AG04449 (cell line): ENCODE measurements at regions not wholly inside any gene's neighbourhood (a gene's known extent, or its start where the extent isn't known, plus 50 kb on each side); places are given as distances from the start of the nearest gene placed in this dataset.

ENCODE experiments used
- CTCF ChIA-PET: fragments of 350-600 bp; formaldehyde crosslinking; extraction: SDS; loops from one replicate; lab custom pipeline; 2021; ENCODE audit warnings: antibody characterized with exemption; lab: Yijun Ruan, JAX
- POLR2A ChIA-PET: fragments of 400-600, 350-600 bp; formaldehyde crosslinking; extraction: SDS; loops from one replicate; lab custom pipeline; 2020; ENCODE audit warnings: antibody characterized with exemption, inconsistent platforms; lab: Yijun Ruan, JAX
- DNase-seq: peaks from one replicate; pipeline ENCODE4 v3.0.0-alpha.2; 2010; ENCODE audit warnings: low read depth, low spot score
- H3K4me3 ChIP-seq: 2 replicates; pipeline ENCODE4 v1.5.1; 2011; ENCODE audit warnings: low read depth, mild to moderate bottlenecking, control low read depth, low read length
- CTCF ChIP-seq: IDR thresholded peaks from one replicate; pipeline ENCODE4 v1.5.1; 2011; ENCODE audit warnings: mild to moderate bottlenecking, moderate library complexity, low read length, control low read depth, inconsistent platforms; ENCODE audit not compliant: insufficient read depth; ENCODE audit errors: missing control alignments

- DNase-seq: no peak
- no peak for TF ChIP-seq CTCF
- ChIA-PET POLR2A (no interaction called here), CTCF (no interaction called here)
- no peak overlapping the region for H3K4me3 ChIP-seq
Observed at GRCh38 chr11:115901069-115901468, 396.9 kb upstream of the CADM1 start.

- ChIA-PET CTCF (no interaction called here), POLR2A (no interaction called here)
- H3K4me3 ChIP-seq: no peak overlapping the region
- no peak for DNase-seq
- TF ChIP-seq CTCF: no peak
Observed at GRCh38 chr11:115900111-115900510, 395.9 kb upstream of the CADM1 start.

GRCh38 chr11:115897707-115898106 is 393.5 kb upstream of the CADM1 start:
- CTCF ChIA-PET: no interaction called here
- no peak for DNase-seq

GRCh38 chr11:115896084-115896483 is 391.9 kb upstream of the CADM1 start:
- ChIA-PET CTCF (no interaction called here), POLR2A (no interaction called here)
- DNase-seq: no peak
- TF ChIP-seq CTCF: no peak
- H3K4me3 ChIP-seq: no peak overlapping the region

More at GRCh38 chr11:115897707-115898106, 393.5 kb upstream of the CADM1 start:
- POLR2A ChIA-PET: no interaction called here
- no peak for TF ChIP-seq CTCF
- H3K4me3 ChIP-seq: no peak overlapping the region

- CTCF ChIA-PET: no interaction called here
- TF ChIP-seq CTCF: no peak
- no peak overlapping the region for H3K4me3 ChIP-seq
- no peak for DNase-seq
- POLR2A ChIA-PET: no interaction called here
Observed at GRCh38 chr11:115895594-115895993, 391.4 kb upstream of the CADM1 start.

- no peak for TF ChIP-seq CTCF
- no peak for DNase-seq
- POLR2A ChIA-PET: no interaction called here
- CTCF ChIA-PET: no interaction called here
- H3K4me3 ChIP-seq: no peak overlapping the region
Observed at GRCh38 chr11:115894176-115894575, 390.0 kb upstream of the CADM1 start.
